ENCODE measurements at regions not wholly inside any gene's neighbourhood (a gene's known extent, or its start where the extent isn't known, plus 50 kb on each side); places are given as distances from the start of the nearest gene placed in this dataset.

DNA sequence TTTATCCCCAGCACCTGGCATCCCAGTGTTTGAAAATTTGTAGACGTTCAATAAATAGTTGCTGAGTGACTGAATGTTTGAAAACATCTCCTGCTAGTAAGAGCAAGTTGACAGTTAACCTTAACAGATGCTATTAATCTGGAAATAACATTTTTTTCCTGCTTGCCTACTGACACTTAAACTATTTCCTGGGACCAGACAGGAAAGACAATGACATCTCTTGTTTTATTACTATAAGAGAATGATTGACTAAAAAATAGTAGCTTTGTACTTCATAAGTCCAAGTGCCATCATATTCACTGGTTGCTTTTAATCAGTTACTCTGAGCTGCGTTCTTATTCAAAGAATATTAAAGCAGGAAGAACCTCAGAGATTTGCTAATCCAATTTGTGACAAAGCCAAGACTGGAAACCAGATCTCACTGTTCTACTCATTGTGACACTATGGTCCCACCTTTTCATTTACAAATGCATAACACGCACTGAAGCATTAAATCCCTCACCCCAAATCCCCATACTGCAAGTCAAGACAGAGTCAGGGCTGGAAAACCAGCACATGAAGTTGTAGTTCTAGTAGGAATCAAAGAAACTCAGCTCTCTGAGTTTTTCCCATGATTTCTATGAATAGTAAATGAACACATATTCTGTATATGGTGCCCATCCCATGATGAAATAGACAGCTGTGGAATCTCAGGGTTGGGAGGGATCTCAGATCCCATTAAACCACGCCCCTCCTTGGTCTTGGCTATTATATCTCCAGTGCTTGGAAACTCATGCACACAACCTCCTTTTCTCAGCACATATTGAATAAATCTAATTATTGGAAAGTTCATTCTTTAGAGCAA, 212.7 kb upstream of the P2RY1 start:
- Histone ChIP-seq H3K27ac (peak overlapping the region; percentile 56), H3K4me3 (ENCODE audit: low read depth, low read length) (peak overlapping the region; percentile 12), H3K9me3 (ENCODE audit: severe bottlenecking) (no peaks in the 10 kb centered on the region), H3K36me3 (no peaks in the 10 kb centered on the region), H3K27me3 (ENCODE audit: insufficient read depth, low read depth, severe bottlenecking) (no peaks in the 10 kb centered on the region)
- TF ChIP-seq, protein P1, sequence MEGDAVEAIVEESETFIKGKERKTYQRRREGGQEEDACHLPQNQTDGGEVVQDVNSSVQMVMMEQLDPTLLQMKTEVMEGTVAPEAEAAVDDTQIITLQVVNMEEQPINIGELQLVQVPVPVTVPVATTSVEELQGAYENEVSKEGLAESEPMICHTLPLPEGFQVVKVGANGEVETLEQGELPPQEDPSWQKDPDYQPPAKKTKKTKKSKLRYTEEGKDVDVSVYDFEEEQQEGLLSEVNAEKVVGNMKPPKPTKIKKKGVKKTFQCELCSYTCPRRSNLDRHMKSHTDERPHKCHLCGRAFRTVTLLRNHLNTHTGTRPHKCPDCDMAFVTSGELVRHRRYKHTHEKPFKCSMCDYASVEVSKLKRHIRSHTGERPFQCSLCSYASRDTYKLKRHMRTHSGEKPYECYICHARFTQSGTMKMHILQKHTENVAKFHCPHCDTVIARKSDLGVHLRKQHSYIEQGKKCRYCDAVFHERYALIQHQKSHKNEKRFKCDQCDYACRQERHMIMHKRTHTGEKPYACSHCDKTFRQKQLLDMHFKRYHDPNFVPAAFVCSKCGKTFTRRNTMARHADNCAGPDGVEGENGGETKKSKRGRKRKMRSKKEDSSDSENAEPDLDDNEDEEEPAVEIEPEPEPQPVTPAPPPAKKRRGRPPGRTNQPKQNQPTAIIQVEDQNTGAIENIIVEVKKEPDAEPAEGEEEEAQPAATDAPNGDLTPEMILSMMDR (IDR thresholded peaks at IDR 0.05; ENCODE audit: low read depth, low read length): no peak
- peak; percentile 65 for DNase-seq

DNA sequence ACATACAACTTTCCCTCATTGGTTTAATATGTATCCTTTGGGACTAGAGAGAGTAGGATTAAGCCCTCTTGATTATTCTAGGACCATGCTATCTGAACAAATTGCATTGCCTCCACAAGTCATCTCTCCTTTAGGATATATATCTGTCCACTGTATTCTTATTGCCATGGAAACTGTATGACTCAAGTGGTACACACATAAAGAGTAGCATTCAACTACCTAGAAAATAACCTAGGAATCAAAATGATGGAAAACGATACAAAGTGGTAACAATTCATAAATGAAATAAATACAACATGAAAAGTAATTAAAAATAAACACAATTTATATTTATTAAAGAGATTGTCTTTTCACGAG, 212.1 kb upstream of the P2RY1 start:
- Histone ChIP-seq H3K4me3 (ENCODE audit: low read depth, low read length) (no peak overlapping the region), H3K27me3 (ENCODE audit: insufficient read depth, low read depth, severe bottlenecking) (no peaks in the 10 kb centered on the region), H3K27ac (peak overlapping the region; percentile 21), H3K36me3 (no peaks in the 10 kb centered on the region), H3K9me3 (ENCODE audit: severe bottlenecking) (no peaks in the 10 kb centered on the region)
- TF ChIP-seq, protein P1 (IDR thresholded peaks at IDR 0.05; ENCODE audit: low read depth, low read length): no peak
- DNase-seq: no peak

DNA sequence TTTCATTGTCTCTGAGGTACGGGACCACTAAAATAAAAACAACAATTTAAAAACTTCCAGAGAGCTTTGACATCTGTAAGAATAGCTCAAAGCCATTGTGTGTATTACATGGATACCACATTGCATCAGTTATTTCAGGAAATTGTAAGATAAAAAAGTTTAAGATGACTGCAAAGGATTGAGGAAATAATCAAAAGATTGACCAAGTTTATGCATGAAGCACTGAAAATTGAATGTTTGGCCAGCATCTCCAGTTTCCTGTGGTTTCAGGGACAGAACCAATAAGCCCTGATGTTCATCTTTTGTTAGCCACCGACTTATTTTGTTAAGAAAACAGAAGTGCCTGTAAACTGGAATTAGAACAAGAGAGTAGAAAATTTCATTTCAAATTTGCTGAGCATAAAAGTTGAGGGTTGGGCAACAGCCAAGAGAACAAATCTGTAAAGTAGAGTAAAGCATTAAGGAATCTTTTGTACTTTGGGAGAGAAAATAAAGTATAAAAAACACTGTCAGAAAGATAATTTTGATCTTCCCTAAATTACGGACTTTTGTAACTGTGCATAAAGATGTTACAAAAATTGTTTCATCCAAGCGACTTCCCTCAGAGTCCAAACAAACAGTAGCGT, 211.5 kb upstream of the P2RY1 start:
- no peaks in the 10 kb centered on the region for H3K36me3 ChIP-seq
- TF ChIP-seq, protein P1 (IDR thresholded peaks at IDR 0.05; ENCODE audit: low read depth, low read length): no peak
- H3K4me3 ChIP-seq (ENCODE audit: low read depth, low read length): no peak overlapping the region
- no peak overlapping the region; the same call in 1 of the 2 replicates for H3K27ac ChIP-seq
- H3K9me3 ChIP-seq (ENCODE audit: severe bottlenecking): no peaks in the 10 kb centered on the region
- no peaks in the 10 kb centered on the region for H3K27me3 ChIP-seq (ENCODE audit: insufficient read depth, low read depth, severe bottlenecking)
- DNase-seq: no peak

DNA sequence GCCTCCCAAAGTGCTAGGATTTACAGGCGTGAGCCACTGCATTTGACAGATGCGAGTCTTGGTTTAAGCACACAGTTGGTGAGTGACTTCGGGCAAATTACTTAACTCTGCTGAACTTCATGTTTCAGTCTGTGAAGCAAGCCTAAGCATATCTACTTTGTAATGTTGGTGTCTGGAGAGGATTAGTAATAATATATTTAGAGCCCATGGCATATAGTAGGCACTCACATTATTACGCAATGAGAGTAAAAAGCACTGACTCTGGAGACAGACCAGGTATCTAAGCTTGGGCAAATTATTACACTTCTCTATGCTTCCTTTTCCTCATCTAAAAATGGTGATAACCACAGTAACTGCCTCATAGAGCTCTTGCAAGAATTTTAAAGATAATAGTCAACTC, 208.7 kb upstream of the P2RY1 start:
- H3K27ac ChIP-seq: no peak overlapping the region
- no peaks in the 10 kb centered on the region for H3K36me3 ChIP-seq
- TF ChIP-seq, protein P1 (IDR thresholded peaks at IDR 0.05; ENCODE audit: low read depth, low read length): no peak
- H3K27me3 ChIP-seq (ENCODE audit: insufficient read depth, low read depth, severe bottlenecking): no peaks in the 10 kb centered on the region
- DNase-seq: no peak
- H3K4me3 ChIP-seq (ENCODE audit: low read depth, low read length): no peak overlapping the region
- no peaks in the 10 kb centered on the region for H3K9me3 ChIP-seq (ENCODE audit: severe bottlenecking)

DNA sequence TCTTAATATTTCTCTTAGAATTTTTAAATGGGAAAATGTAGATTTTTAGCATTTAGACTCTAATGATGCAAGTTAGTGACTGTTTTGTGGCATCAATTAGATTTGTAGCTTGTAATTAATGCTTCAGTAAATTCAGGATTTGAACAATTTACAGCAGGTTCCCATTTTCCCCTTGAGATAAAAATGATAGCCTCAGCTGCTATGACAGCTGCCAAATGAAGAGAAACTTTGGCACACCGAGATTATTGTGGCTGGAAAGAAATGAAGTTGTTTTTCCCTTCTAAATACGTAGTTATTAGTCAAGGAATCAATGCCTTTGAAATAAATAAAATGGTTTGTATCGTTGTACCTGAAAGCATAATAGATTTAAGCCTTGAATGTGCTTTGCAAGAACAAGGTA, 206.4 kb upstream of the P2RY1 start:
- Histone ChIP-seq H3K9me3 (ENCODE audit: severe bottlenecking) (no peaks in the 10 kb centered on the region), H3K27ac (no peak overlapping the region), H3K36me3 (no peaks in the 10 kb centered on the region), H3K27me3 (ENCODE audit: insufficient read depth, low read depth, severe bottlenecking) (no peaks in the 10 kb centered on the region), H3K4me3 (ENCODE audit: low read depth, low read length) (no peak overlapping the region)
- TF ChIP-seq, protein P1 (IDR thresholded peaks at IDR 0.05; ENCODE audit: low read depth, low read length): no peak
- no peak for DNase-seq

Measured in WERI-Rb-1 (cell line).